Hepatic stellate cell (primary cell): ENCODE measurements at regions not wholly inside any gene's neighbourhood (a gene's known extent, or its start where the extent isn't known, plus 50 kb on each side); places are given as distances from the start of the nearest gene placed in this dataset.
"Not testable (repeated sequence)": the region's sequence is repeated elsewhere in the genome, so short reads cannot be mapped to it uniquely, and the experiment has no call there.

Experiments used
- DNase-seq: peaks from one replicate; pipeline ENCODE4 v3.0.0; 2011; ENCODE audit warnings: low spot score

GRCh38 chr2:203631068-203631757, 75.2 kb upstream of the CD28 start:
- DNase-seq: no peak

- DNase-seq: no peak
Observed at GRCh38 chr2:203636588-203637470, 69.6 kb upstream of the CD28 start.

- no peak for DNase-seq
Observed at GRCh38 chr2:203637471-203638167, 68.8 kb upstream of the CD28 start.

- not testable (repeated sequence) for DNase-seq
Observed at GRCh38 chr2:203641865-203642264, 64.6 kb upstream of the CD28 start.

DNA sequence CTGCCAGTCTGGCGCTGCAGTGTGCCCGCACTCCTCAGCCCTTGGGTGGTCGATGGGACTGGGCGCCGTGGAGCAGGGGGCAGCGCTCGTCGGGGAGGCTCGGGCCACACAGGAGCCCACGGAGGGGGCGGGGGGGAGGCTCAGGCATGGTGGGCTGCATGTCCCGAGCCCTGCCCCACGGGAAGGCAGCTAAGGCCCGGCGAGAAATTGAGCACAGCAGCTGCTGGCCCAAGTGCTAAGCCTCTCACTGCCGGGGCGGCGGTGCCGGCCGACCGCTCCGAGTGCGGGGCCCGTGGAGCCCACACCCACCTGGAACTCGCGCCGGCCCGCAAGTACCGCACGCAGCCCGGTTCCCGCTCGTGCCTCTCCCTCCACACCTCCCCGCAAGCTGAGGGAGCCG, 63.6 kb upstream of the CD28 start:
- not testable (repeated sequence) for DNase-seq

DNA sequence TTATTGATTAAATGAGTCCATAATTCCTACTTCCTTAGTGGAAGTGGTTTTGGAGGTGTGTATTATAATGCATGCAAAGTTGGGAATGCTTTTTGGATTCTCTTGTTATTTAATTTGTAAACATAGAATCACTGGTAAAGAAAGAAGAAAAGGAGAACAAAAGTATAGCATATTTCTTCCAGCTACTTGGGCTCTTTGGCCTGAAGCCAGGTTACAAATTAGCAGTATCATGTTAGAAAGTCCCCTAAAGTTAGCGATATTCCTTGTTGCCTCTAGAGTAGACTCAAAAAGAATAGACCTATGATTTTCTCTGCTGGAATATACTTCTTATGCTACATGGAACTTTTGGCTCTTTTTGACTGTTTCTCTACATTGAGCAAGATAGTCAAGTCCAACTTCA, 60.6 kb upstream of the CD28 start:
- no peak for DNase-seq

- no peak for DNase-seq
Observed at GRCh38 chr2:203646266-203646864, 60.1 kb upstream of the CD28 start.

- DNase-seq: no peak
Observed at GRCh38 chr2:203646961-203647360, 59.5 kb upstream of the CD28 start.

DNA sequence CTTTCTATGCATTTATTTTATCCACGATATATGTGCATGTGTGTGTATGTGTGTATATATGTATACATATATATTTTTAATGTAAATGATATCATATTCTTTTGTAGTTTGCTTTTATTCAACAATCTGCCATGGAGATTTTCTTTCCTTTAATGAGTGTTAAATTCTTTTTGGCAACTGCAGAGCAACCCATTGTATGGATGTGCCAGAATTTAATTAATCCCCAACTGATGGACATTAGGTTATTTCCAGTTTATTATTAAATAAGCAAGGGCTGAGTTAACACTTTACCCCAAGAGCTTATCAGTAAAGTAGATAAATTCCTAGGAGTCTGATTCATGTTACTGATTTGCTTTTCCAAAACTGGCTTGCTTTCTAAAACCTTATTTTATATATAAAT, 58.9 kb upstream of the CD28 start:
- DNase-seq: no peak

GRCh38 chr2:203648273-203648672, 58.2 kb upstream of the CD28 start:
- DNase-seq: no peak

DNA sequence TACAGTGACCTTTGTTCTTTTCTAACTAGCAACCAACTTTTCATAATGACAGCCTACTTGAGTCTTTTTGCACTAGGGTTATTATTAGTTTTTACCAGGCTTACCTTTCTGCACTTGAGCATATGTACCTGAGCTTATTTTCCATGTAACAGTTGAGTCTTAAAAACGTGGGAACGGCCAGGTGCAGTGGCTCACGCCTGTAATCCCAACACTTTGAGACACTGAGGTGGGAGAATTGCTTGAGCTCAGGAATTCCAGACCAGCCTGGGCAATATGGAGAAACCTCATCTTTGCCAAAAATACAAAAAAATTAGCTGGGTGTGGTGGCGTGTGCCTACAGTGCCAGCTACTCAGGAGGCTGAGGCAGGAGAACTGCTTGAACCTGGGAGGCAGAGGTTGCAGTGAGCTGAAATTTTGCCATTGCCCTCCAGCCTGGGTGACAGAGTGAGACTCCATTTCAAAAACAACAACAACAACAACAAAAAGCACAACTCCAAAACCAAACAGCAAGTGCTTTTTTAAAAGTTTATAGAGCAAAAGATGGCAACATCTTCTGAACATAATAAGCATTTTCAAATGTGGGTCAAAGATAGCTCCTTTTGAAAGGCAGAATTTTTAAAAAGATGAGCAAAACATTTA, 57.1 kb upstream of the CD28 start:
- no peak for DNase-seq

- peak; percentile 47 for DNase-seq
Observed at GRCh38 chr2:203650860-203651613, 55.4 kb upstream of the CD28 start.

DNA sequence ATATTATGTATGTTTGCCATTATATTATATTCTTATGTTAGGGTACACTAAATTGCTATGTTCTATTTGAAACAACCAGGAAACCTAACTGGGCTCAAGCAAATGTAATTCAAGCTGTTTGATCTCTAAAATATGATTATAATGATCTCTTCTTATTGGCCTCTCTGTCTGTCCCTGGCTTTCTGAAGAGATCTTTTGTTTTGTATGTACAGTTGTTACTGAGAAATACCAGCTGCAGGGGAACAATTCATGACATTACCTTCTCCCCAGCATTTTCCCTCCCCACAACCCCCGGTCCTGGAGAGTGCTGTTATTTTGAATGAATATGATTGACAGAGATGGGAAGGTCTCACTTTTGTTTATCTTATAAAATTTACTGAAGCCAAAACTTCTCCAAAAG, 54.8 kb upstream of the CD28 start:
- DNase-seq: no peak

- DNase-seq: no peak
Observed at GRCh38 chr2:203654826-203655225, 51.6 kb upstream of the CD28 start.

DNA sequence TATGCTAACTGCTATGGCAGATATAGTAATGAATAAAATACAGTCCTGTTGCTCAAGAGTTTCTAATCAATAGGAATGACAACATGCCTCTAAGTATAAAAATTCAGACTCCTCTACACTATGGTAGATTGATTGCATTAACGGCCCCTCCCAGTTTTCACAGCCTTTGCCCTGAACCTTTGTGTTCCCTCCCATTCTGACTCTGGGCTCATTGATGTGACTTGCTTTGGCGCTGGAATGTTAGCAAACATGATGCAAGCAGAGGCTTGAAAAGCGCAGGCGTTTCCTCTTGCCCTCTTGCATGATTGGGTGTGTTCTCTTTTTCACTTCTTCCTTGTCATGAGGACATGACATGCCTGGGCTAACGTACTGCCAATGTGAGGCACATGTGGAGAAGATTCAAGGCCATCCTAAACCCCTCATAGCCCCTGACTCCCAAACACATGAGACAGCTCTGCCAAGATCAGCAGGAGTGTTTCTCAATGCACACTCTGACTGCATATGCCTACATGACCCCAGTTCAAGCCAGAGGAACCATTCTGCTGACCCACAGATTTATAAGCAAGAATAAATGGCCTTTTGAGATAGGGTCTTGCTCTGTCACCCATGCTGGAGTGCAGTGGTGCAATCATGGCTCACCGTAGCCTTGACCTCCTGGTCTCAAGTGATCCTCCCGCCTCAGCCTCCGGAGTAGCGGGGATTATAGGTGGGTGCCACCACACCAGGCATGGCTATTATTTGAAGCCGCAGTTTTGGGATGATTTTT, 49.7 kb upstream of the CD28 start:
- DNase-seq: no peak
